Liver (tissue), 8 donors: ENCODE measurements at regions not wholly inside any gene's neighbourhood (a gene's known extent, or its start where the extent isn't known, plus 50 kb on each side); places are given as distances from the start of the nearest gene placed in this dataset.
"Not testable (repeated sequence)": the region's sequence is repeated elsewhere in the genome, so short reads cannot be mapped to it uniquely, and the experiment has no call there.

Experiments
- DNase-seq: peaks from one replicate; pipeline ENCODE4 v3.0.0-alpha.2; 2017; ENCODE audit warnings: low spot score
- H3K27ac ChIP-seq, 2 donors: one replicate each; pipeline ENCODE4 v1.7.0; 2013; ENCODE audit warnings: inconsistent platforms in 2 of 2, low read length in 2 of 2, control low read depth in 1 of 2, low read depth in 1 of 2, mild to moderate bottlenecking in 1 of 2
- H3K27me3 ChIP-seq, 4 donors: one replicate each; pipeline versions ENCODE4 v1.6.1 to v1.7.0; 2013; ENCODE audit warnings: low read length in 3 of 4, inconsistent platforms in 1 of 4, mild to moderate bottlenecking in 1 of 4, moderate library complexity in 1 of 4; ENCODE audit not compliant: control insufficient read depth in 4 of 4, insufficient read depth in 4 of 4
- H3K36me3 ChIP-seq, 4 donors: one replicate each; pipeline versions ENCODE4 v1.6.1 to v1.7.0; 2013; ENCODE audit warnings: low read length in 3 of 4, mild to moderate bottlenecking in 3 of 4, low read depth in 1 of 4, moderate library complexity in 1 of 4; ENCODE audit not compliant: control insufficient read depth in 4 of 4, insufficient read depth in 3 of 4
- H3K4me1 ChIP-seq, 4 donors: one replicate each; pipeline versions ENCODE4 v1.6.1 to v1.7.0; 2013; ENCODE audit warnings: low read length in 3 of 4, mild to moderate bottlenecking in 3 of 4, moderate library complexity in 1 of 4; ENCODE audit not compliant: control insufficient read depth in 4 of 4, insufficient read depth in 4 of 4
- H3K4me3 ChIP-seq, 3 donors: one replicate each; pipeline versions ENCODE4 v1.6.1 to v1.7.0; 2013; ENCODE audit warnings: low read length in 3 of 3, control low read depth in 1 of 3, low read depth in 1 of 3, mild to moderate bottlenecking in 1 of 3
- H3K9ac ChIP-seq, 2 donors: one replicate each; pipeline ENCODE4 v1.7.0; 2013; ENCODE audit warnings: low read length in 2 of 2, mild to moderate bottlenecking in 2 of 2, moderate library complexity in 2 of 2, control low read depth in 1 of 2, low read depth in 1 of 2
- H3K9me3 ChIP-seq, 4 donors: one replicate each; pipeline versions ENCODE4 v1.6.1 to v1.7.0; 2013; ENCODE audit warnings: low read length in 3 of 4; ENCODE audit not compliant: control insufficient read depth in 4 of 4
- ATF3 ChIP-seq: IDR thresholded peaks from 2 replicates; pipeline ENCODE4 v1.6.1; 2016; ENCODE audit warnings: antibody characterized with exemption
- CTCF ChIP-seq: fragments of 150-350 bp; IDR thresholded peaks from 2 replicates; pipeline ENCODE4 v1.5.1; 2017; ENCODE audit warnings: improper control_type of control experiment, low read depth, low read length; ENCODE audit not compliant: missing input control
- EGR1 ChIP-seq, 2 donors: IDR thresholded peaks; 2 replicates each; pipeline ENCODE4 v1.6.1; 2016 to 2018; ENCODE audit warnings: antibody characterized with exemption in 2 of 2, low read depth in 2 of 2
- FOXA1 ChIP-seq: IDR thresholded peaks from 2 replicates; pipeline ENCODE4 v1.6.1; 2016; ENCODE audit warnings: antibody characterized with exemption
- FOXA2 ChIP-seq: IDR thresholded peaks from 2 replicates; pipeline ENCODE4 v1.6.1; 2016; ENCODE audit warnings: antibody characterized with exemption
- GABPA ChIP-seq, 2 donors: IDR thresholded peaks in 1 of 2; conservative IDR thresholded peaks in 1 of 2; 2 replicates each; pipeline ENCODE4 v1.6.1; 2016; ENCODE audit warnings: antibody characterized with exemption in 2 of 2, mild to moderate bottlenecking in 1 of 2, moderate library complexity in 1 of 2
- HNF4A ChIP-seq, 2 donors: conservative IDR thresholded peaks; 2 replicates each; pipeline ENCODE4 v1.6.1; 2016; ENCODE audit warnings: antibody characterized with exemption in 2 of 2, mild to moderate bottlenecking in 2 of 2
- HNF4G ChIP-seq: IDR thresholded peaks from 2 replicates; pipeline ENCODE4 v1.6.1; 2016; ENCODE audit warnings: antibody characterized with exemption
- JUND ChIP-seq, 2 donors: IDR thresholded peaks; 2 replicates each; pipeline ENCODE4 v1.6.1; 2016; ENCODE audit warnings: antibody characterized with exemption in 2 of 2
- NR2F2 ChIP-seq: IDR thresholded peaks from 2 replicates; pipeline ENCODE4 v1.6.1; 2016; ENCODE audit warnings: antibody characterized with exemption
- RAD21 ChIP-seq, 2 donors: IDR thresholded peaks; 2 replicates each; pipeline ENCODE4 v1.6.1; 2016; ENCODE audit warnings: antibody characterized with exemption in 2 of 2, mild to moderate bottlenecking in 2 of 2
- REST ChIP-seq: IDR thresholded peaks from 2 replicates; pipeline ENCODE4 v1.6.1; 2016; ENCODE audit warnings: antibody characterized with exemption, mild to moderate bottlenecking
- RXRA ChIP-seq, 2 donors: IDR thresholded peaks; 2 replicates each; pipeline ENCODE4 v1.6.1; 2017 to 2018; ENCODE audit warnings: antibody characterized with exemption in 2 of 2, mild to moderate bottlenecking in 1 of 2
- SP1 ChIP-seq: IDR thresholded peaks from 2 replicates; pipeline ENCODE4 v1.6.1; 2018; ENCODE audit warnings: antibody characterized with exemption, mild to moderate bottlenecking
- TAF1 ChIP-seq: conservative IDR thresholded peaks from 2 replicates; pipeline ENCODE4 v1.6.1; 2016; ENCODE audit warnings: antibody characterized with exemption, mild to moderate bottlenecking
- YY1 ChIP-seq: IDR thresholded peaks from 2 replicates; pipeline ENCODE4 v1.6.1; 2016; ENCODE audit warnings: antibody characterized with exemption, mild to moderate bottlenecking
- ZBTB33 ChIP-seq: IDR thresholded peaks from 2 replicates; pipeline ENCODE4 v1.6.1; 2016; ENCODE audit warnings: antibody characterized with exemption
- WGBS: extraction: QIAGEN DNeasy Blood & Tissue Kit; methylation state at CpG from one replicate; pipeline ENCODE4 v1.1.7; 2013; 5-methylcytosine and 5-hydroxymethylcytosine counted together
- TF ChIP-seq, protein P1 (sequence below): IDR thresholded peaks from 2 replicates; pipeline ENCODE4 v1.6.1; 2016; ENCODE audit warnings: antibody characterized with exemption
- donor health status: healthy.
- donor health status: healthy.
- donor health status: healthy.
- donor health status: healthy.
- donor health status: healthy.

- Histone ChIP-seq H3K27me3 (no peaks in the 10 kb centered on the region), H3K9ac (no peak overlapping the region), H3K4me1 (no peaks in the 10 kb centered on the region), H3K36me3 (no peaks in the 10 kb centered on the region), H3K9me3 (peaks cover 0 to 17% (median 2%) of the 10 kb centered on the region in 4 donors), H3K4me3 (no peak overlapping the region), H3K27ac (no peak overlapping the region)
- TF ChIP-seq RAD21 (IDR thresholded peaks at IDR 0.05) (peak in 1 of 2 donors; percentile 33), ATF3 (no peak), EGR1 (IDR thresholded peaks at IDR 0.05; ENCODE audit: low read depth in 2 of 2) (no peak)
- 72% methylated on average over 1 of the region's 1 CpG for WGBS
- no peak for DNase-seq
These were observed 103.1 kb upstream of the CCDC39 start for GRCh38 chr3:180782195-180782984.

DNA sequence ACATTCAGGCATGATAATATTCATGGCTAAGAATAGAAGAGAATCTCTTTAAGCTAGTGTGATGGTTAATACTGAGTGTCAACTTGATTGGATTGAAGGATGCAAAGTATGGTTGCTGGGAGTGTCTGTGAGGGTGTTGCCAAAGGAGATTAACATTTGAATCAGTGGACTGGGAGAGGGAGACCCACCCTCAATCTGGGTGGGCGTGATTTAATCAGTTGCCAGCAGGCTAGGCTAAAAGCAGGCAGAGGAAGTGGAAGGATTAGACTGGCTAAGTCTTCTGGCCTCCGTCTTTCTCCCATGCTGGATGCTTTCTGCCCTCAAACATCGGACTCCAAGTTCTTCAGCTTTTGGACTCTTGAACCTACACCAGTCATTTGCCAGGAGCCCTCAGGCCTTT lies 106.9 kb upstream of the CCDC39 start:
- not testable (repeated sequence) for H3K4me1 ChIP-seq, H3K36me3 ChIP-seq, DNase-seq, H3K9ac ChIP-seq, H3K9me3 ChIP-seq, H3K4me3 ChIP-seq, H3K27me3 ChIP-seq, H3K27ac ChIP-seq
- WGBS = 69% methylated on average over 3 of the region's 3 CpGs

- WGBS = 49% methylated on average over 2 of the region's 2 CpGs
- TF ChIP-seq RAD21 (IDR thresholded peaks at IDR 0.05) (no peak), TAF1 (no peak), RXRA (IDR thresholded peaks at IDR 0.05) (no peak), JUND (IDR thresholded peaks at IDR 0.05) (no peak), HNF4G (no peak), HNF4A (conservative IDR thresholded peaks at IDR 0.05) (no peak), EGR1 (IDR thresholded peaks at IDR 0.05; ENCODE audit: low read depth in 2 of 2) (no peak), ZBTB33 (no peak), CTCF (no peak), YY1 (no peak), FOXA1 (no peak), ATF3 (no peak), NR2F2 (no peak), SP1 (no peak), REST (no peak), FOXA2 (no peak), GABPA (IDR thresholded peaks at IDR 0.05 in 1 of 2, conservative IDR thresholded peaks at IDR 0.05 in 1 of 2) (no peak)
- TF ChIP-seq, protein P1, sequence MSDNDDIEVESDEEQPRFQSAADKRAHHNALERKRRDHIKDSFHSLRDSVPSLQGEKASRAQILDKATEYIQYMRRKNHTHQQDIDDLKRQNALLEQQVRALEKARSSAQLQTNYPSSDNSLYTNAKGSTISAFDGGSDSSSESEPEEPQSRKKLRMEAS = no peak
These were observed 110.5 kb upstream of the CCDC39 start for GRCh38 chr3:180789774-180790173.

More at GRCh38 chr3:180789774-180790173, 110.5 kb upstream of the CCDC39 start:
- no peak overlapping the region for H3K27ac ChIP-seq
- no peak overlapping the region for H3K4me3 ChIP-seq
- no peak overlapping the region for H3K9ac ChIP-seq
- H3K9me3 ChIP-seq = no peaks in the 10 kb centered on the region
- H3K4me1 ChIP-seq = no peaks in the 10 kb centered on the region
- no peaks in the 10 kb centered on the region for H3K27me3 ChIP-seq
- no peaks in the 10 kb centered on the region for H3K36me3 ChIP-seq
- DNase-seq = no peak
